PFSK-1 (cell line): ENCODE measurements at regions not wholly inside any gene's neighbourhood (a gene's known extent, or its start where the extent isn't known, plus 50 kb on each side); places are given as distances from the start of the nearest gene placed in this dataset.

Source experiments
- FOXP2 ChIP-seq: optimal IDR thresholded peaks from 2 replicates; pipeline ENCODE3; 2011; ENCODE audit warnings: borderline replicate concordance, control low read depth, inconsistent platforms; ENCODE audit not compliant: insufficient read depth; ENCODE audit errors: extremely low read length, extremely low read depth
- POLR2AphosphoS5 ChIP-seq: IDR thresholded peaks from 2 replicates; pipeline ENCODE4 v1.6.1; 2012; ENCODE audit warnings: low read depth, mild to moderate bottlenecking, control low read depth, low read length, moderate library complexity
- SIN3A ChIP-seq: IDR thresholded peaks from 2 replicates; pipeline ENCODE4 v1.6.1; 2012; ENCODE audit warnings: mild to moderate bottlenecking, low read length, moderate library complexity, borderline replicate concordance; ENCODE audit not compliant: insufficient read depth
- TAF1 ChIP-seq: IDR thresholded peaks from 2 replicates; pipeline ENCODE4 v1.6.1; 2012; ENCODE audit warnings: low read length, control low read depth, borderline replicate concordance; ENCODE audit not compliant: insufficient read depth
- TF ChIP-seq, protein P1 (sequence below), 2 experiments: IDR thresholded peaks; 2 replicates each; pipeline versions ENCODE4 v1.6.1 to v1.8.0; 2011 to 2012; ENCODE audit warnings: low read depth in 2 of 2, low read length in 2 of 2, control low read depth in 1 of 2, inconsistent platforms in 1 of 2, mild to moderate bottlenecking in 1 of 2, moderate library complexity in 1 of 2; ENCODE audit not compliant: insufficient read depth in 1 of 2

DNA sequence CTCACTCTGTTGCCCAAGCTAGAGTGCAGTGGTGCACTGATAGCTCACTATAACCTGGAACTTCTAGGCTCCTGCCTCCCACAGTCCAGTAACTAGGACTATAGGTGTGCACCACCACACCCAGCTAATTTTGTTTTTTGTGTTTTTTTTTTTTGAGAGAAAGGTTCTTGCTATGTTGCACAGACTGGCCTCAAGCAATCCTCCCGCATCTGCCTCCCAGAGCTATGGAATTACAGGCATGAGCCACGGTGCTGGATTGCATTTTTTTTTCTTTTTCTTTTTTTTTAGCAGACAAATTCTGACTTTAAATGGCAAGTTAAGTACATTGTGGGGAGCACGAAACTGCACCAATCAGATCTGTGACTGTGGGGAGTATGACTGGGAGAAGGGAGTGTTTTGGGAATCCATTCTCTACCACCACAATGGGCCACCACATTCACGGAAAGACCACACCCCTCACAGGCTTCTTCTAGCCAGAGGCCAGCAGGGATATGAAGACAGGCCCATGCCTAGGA lies 58.1 kb upstream of the MSMB start:
- TF ChIP-seq POLR2AphosphoS5 (no peak), FOXP2 (no peak), TAF1 (no peak), SIN3A (no peak)
- TF ChIP-seq, protein P1, sequence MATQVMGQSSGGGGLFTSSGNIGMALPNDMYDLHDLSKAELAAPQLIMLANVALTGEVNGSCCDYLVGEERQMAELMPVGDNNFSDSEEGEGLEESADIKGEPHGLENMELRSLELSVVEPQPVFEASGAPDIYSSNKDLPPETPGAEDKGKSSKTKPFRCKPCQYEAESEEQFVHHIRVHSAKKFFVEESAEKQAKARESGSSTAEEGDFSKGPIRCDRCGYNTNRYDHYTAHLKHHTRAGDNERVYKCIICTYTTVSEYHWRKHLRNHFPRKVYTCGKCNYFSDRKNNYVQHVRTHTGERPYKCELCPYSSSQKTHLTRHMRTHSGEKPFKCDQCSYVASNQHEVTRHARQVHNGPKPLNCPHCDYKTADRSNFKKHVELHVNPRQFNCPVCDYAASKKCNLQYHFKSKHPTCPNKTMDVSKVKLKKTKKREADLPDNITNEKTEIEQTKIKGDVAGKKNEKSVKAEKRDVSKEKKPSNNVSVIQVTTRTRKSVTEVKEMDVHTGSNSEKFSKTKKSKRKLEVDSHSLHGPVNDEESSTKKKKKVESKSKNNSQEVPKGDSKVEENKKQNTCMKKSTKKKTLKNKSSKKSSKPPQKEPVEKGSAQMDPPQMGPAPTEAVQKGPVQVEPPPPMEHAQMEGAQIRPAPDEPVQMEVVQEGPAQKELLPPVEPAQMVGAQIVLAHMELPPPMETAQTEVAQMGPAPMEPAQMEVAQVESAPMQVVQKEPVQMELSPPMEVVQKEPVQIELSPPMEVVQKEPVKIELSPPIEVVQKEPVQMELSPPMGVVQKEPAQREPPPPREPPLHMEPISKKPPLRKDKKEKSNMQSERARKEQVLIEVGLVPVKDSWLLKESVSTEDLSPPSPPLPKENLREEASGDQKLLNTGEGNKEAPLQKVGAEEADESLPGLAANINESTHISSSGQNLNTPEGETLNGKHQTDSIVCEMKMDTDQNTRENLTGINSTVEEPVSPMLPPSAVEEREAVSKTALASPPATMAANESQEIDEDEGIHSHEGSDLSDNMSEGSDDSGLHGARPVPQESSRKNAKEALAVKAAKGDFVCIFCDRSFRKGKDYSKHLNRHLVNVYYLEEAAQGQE (IDR thresholded peaks at IDR 0.05; ENCODE audit: insufficient read depth in 1 of 2, low read depth in 2 of 2, low read length in 2 of 2), result no peak
